ENCODE measurements at regions not wholly inside any gene's neighbourhood (a gene's known extent, or its start where the extent isn't known, plus 50 kb on each side); places are given as distances from the start of the nearest gene placed in this dataset.

GRCh38 chr3:11908981-11909698 is 62.5 kb upstream of the TAMM41 start:
- intact Hi-C loops (cut with micrococcal nuclease) = no loop called here
- POLR2A ChIA-PET = no interaction called here
- peaks cover 7% of the 10 kb centered on the region; the same call in 1 of the 2 replicates for H3K27me3 ChIP-seq (ENCODE audit: insufficient read depth, low read length)
- no TSS peak for BruUV-seq (replicated peaks)
- no peaks in the 10 kb centered on the region for H3K79me2 ChIP-seq (ENCODE audit: insufficient read depth, low read length)
- no peaks in the 10 kb centered on the region for H3K4me1 ChIP-seq (ENCODE audit: control insufficient read depth in 1 of 2, insufficient read depth in 2 of 2, low read length in 2 of 2)
- no peaks in the 10 kb centered on the region for H4K20me1 ChIP-seq (ENCODE audit: insufficient read depth)
- no peaks in the 10 kb centered on the region for H3K36me3 ChIP-seq (ENCODE audit: control insufficient read depth in 1 of 2, insufficient read depth in 2 of 2, low read length in 2 of 2)
- no peak overlapping the region for H3K4me3 ChIP-seq (replicated peaks in 1 of 2; ENCODE audit: low read depth in 1 of 2, low read length in 2 of 2)
- H3K9me3 ChIP-seq (ENCODE audit: control insufficient read depth in 1 of 2, insufficient read depth in 1 of 2, low read depth in 1 of 2, low read length in 2 of 2) = no peaks in the 10 kb centered on the region
- H2AFZ ChIP-seq (ENCODE audit: low read depth, low read length, poor library complexity, severe bottlenecking) = no peak overlapping the region
- no peak overlapping the region for H3K9ac ChIP-seq (ENCODE audit: low read length)
- no peak for TF ChIP-seq POLR2AphosphoS5 (IDR thresholded peaks at IDR 0.05; ENCODE audit: low read depth, low read length)
- TF ChIP-seq MAX (IDR thresholded peaks at IDR 0.05) = no peak
- TF ChIP-seq REST (IDR thresholded peaks at IDR 0.05; ENCODE audit: low read depth) = no peak
- no peak for TF ChIP-seq ZNF274 (IDR thresholded peaks at IDR 0.05; ENCODE audit: low read depth, low read length)
- TF ChIP-seq FOSL1 (IDR thresholded peaks at IDR 0.05; ENCODE audit: low read depth) = no peak
- no peak for TF ChIP-seq EZH2 (IDR thresholded peaks at IDR 0.05)
- TF ChIP-seq SIN3A (IDR thresholded peaks at IDR 0.05; ENCODE audit: low read depth) = no peak
- CTCF ChIA-PET = no interaction called here
- H3K4me2 ChIP-seq (ENCODE audit: low read length) = no peak overlapping the region
- RAD21 ChIA-PET (ENCODE audit: low non-redundant PET in 1 of 2, low total read pairs in 2 of 2, uncharacterized antibody in 2 of 2, unreplicated experiment in 2 of 2) = no interaction called here
- H3K27ac ChIP-seq (ENCODE audit: low read depth, low read length) = no peak overlapping the region
- DNase-seq (ENCODE audit: low read depth, low spot score) = no peak
- ATAC-seq = no peak
- no peaks in the 10 kb centered on the region for H3K9me2 ChIP-seq (ENCODE audit: insufficient read depth)
